ENCODE measurements at regions not wholly inside any gene's neighbourhood (a gene's known extent, or its start where the extent isn't known, plus 50 kb on each side); places are given as distances from the start of the nearest gene placed in this dataset.

- H3K27ac ChIP-seq: peak overlapping the region in 1 of 2 experiments; percentile 78; a peak in 3 of 6 replicates
- DNase-seq (ENCODE audit: low read depth in 1 of 2, low spot score in 1 of 2) (no peak), FAIRE-seq (no peak), ATAC-seq (no peak; a peak in 1 of 6 replicates)
- no peaks in the 10 kb centered on the region for H3K9me3 ChIP-seq
- H3K4me1 ChIP-seq: peaks cover 18% of the 10 kb centered on the region
- 83% methylated on average over 13 of the region's 13 CpGs for WGBS (ENCODE audit: missing lambda C conversion rate)
- H3K4me2 ChIP-seq: no peak overlapping the region
- H3K4me3 ChIP-seq: no peak overlapping the region
- POLR2A ChIA-PET: no interaction called here
- CTCF ChIA-PET: interaction anchor here (0.6 to 1.0 kb wide), 2 partner anchors 86 to 213 kb away, joined by 3 read pairs; no protein-coding TSS in a partner anchor
- TF ChIP-seq ATOH8 (CRISPR knock-in tag; IDR thresholded peaks at IDR 0.05; ENCODE audit: low read depth): no peak
- TF ChIP-seq CTCF (IDR thresholded peaks at IDR 0.05): no peak
- no peak for TF ChIP-seq ZSCAN20 (CRISPR knock-in tag; IDR thresholded peaks at IDR 0.05)
These were observed 227.1 kb downstream of the ANKRD60 start for GRCh38 chr20:58001381-58001780.

DNA sequence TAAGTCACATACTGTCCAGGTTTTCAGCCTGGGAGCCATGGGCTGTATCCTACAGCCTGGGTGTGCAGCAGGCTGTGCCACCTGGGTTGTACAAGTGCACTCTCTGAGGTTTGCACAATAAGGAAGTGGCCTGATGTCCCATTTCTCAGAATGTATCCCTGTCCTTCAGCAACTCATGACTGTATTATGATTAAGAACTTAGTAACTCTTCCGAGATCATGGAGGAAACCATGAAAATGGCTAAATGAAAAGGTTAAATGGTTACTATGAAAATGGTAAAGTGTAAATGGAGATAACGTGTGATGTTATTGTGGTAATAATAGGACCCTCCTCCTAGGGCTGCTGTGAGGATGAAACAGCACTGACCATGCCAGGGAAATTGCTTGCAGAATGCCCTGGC lies 227.6 kb downstream of the ANKRD60 start:
- FAIRE-seq (no peak), ATAC-seq (no peak), DNase-seq (ENCODE audit: low read depth in 1 of 2, low spot score in 1 of 2) (no peak)
- Histone ChIP-seq H3K27ac (peak overlapping the region; percentile 8 to 78; a peak in 3 of 6 replicates), H3K4me3 (no peak overlapping the region), H3K9me3 (no peaks in the 10 kb centered on the region), H3K4me2 (no peak overlapping the region), H3K4me1 (peaks cover 23% of the 10 kb centered on the region)
- WGBS (ENCODE audit: missing lambda C conversion rate): 91% methylated on average over 2 of the region's 2 CpGs
- no peak for TF ChIP-seq FOSL2 (IDR thresholded peaks at IDR 0.05)
- TF ChIP-seq FOSL2 (CRISPR knock-in tag; IDR thresholded peaks at IDR 0.05): no peak
- TF ChIP-seq FOSB (CRISPR knock-in tag; IDR thresholded peaks at IDR 0.05): no peak
- TF ChIP-seq PBX3 (IDR thresholded peaks at IDR 0.05): no peak
- no peak for TF ChIP-seq ZNF302 (CRISPR knock-in tag; IDR thresholded peaks at IDR 0.05)
- TF ChIP-seq RNF2 (IDR thresholded peaks at IDR 0.05; ENCODE audit: borderline replicate concordance, low read depth): no peak
- no peak for TF ChIP-seq JUN (IDR thresholded peaks at IDR 0.05)
- TF ChIP-seq E2F6 (IDR thresholded peaks at IDR 0.05; ENCODE audit: borderline replicate concordance, low read depth): no peak
- no peak for TF ChIP-seq ELK1 (IDR thresholded peaks at IDR 0.05; ENCODE audit: low read depth, low read length)
- ChIA-PET CTCF (interaction anchor here (0.6 kb wide), 1 partner anchor 213 kb away, joined by 3 read pairs; no protein-coding TSS in a partner anchor), POLR2A (no interaction called here)

- Histone ChIP-seq H3K4me2 (no peak overlapping the region), H3K27ac (peak overlapping the region; percentile 21 to 72; a peak in 3 of 6 replicates), H3K9me3 (no peaks in the 10 kb centered on the region), H3K4me3 (no peak overlapping the region), H3K4me1 (peaks cover 28% of the 10 kb centered on the region)
- no peak for DNase-seq (ENCODE audit: low read depth in 1 of 2, low spot score in 1 of 2)
- ChIA-PET POLR2A (no interaction called here), CTCF (no interaction called here)
- 75% methylated on average over 17 of the region's 17 CpGs for WGBS (ENCODE audit: missing lambda C conversion rate)
- ATAC-seq: no peak
- no peak for FAIRE-seq
- TF ChIP-seq CHD2 (IDR thresholded peaks at IDR 0.05; ENCODE audit: low read length, partially characterized antibody): no peak
- TF ChIP-seq ZSCAN20 (CRISPR knock-in tag; IDR thresholded peaks at IDR 0.05): no peak
- no peak for TF ChIP-seq JUNB (IDR thresholded peaks at IDR 0.05)
- no peak for TF ChIP-seq FOSB (CRISPR knock-in tag; IDR thresholded peaks at IDR 0.05)
- no peak for TF ChIP-seq HEYL (CRISPR knock-in tag; IDR thresholded peaks at IDR 0.05)
- TF ChIP-seq GATA3 (IDR thresholded peaks at IDR 0.05; ENCODE audit: borderline replicate concordance): no peak
- TF ChIP-seq JUN (IDR thresholded peaks at IDR 0.05): no peak
- no peak for TF ChIP-seq KDM1A (IDR thresholded peaks at IDR 0.05; ENCODE audit: low read depth)
- no peak for TF ChIP-seq MAZ (IDR thresholded peaks at IDR 0.05; ENCODE audit: borderline replicate concordance, low read depth, low read length)
- TF ChIP-seq, protein P1, sequence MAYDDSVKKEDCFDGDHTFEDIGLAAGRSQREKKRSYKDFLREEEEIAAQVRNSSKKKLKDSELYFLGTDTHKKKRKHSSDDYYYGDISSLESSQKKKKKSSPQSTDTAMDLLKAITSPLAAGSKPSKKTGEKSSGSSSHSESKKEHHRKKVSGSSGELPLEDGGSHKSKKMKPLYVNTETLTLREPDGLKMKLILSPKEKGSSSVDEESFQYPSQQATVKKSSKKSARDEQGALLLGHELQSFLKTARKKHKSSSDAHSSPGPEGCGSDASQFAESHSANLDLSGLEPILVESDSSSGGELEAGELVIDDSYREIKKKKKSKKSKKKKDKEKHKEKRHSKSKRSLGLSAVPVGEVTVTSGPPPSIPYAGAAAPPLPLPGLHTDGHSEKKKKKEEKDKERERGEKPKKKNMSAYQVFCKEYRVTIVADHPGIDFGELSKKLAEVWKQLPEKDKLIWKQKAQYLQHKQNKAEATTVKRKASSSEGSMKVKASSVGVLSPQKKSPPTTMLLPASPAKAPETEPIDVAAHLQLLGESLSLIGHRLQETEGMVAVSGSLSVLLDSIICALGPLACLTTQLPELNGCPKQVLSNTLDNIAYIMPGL (CRISPR knock-in tag; IDR thresholded peaks at IDR 0.05; ENCODE audit: borderline replicate concordance): no peak
- TF ChIP-seq EHMT2 (IDR thresholded peaks at IDR 0.05; ENCODE audit: low read depth): no peak
- no peak for TF ChIP-seq REST (IDR thresholded peaks at IDR 0.05)
These were observed 228.9 kb downstream of the ANKRD60 start for GRCh38 chr20:57999465-58000111.

Data from A549 (cell line).